Right cardiac atrium (tissue), 5 donors: ENCODE measurements at regions not wholly inside any gene's neighbourhood (a gene's known extent, or its start where the extent isn't known, plus 50 kb on each side); places are given as distances from the start of the nearest gene placed in this dataset.

Source experiments
- ATAC-seq, 2 donors: fragments of 200-7000 bp; cut with Tn5 transposase; one replicate each; pipeline versions ENCODE4 v1.8.0 to v1.9.1; 2020; ENCODE audit warnings: moderate library complexity in 2 of 2, mild to moderate bottlenecking in 1 of 2
- DNase-seq, 3 donors: peaks; one replicate each; pipeline ENCODE4 v3.0.0-alpha.2; 2020
- H3K27ac ChIP-seq: one replicate; pipeline ENCODE4 v1.5.1; 2013; ENCODE audit warnings: mild to moderate bottlenecking, low read length, control low read depth, moderate library complexity
- H3K27me3 ChIP-seq: one replicate; pipeline ENCODE4 v1.6.1; 2013; ENCODE audit not compliant: control insufficient read depth, insufficient read depth
- H3K4me1 ChIP-seq: one replicate; pipeline ENCODE4 v1.6.1; 2013; ENCODE audit warnings: low read length; ENCODE audit not compliant: control insufficient read depth, insufficient read depth
- H3K4me3 ChIP-seq: one replicate; pipeline ENCODE4 v1.5.1; 2013; ENCODE audit warnings: low read length, control low read depth
- H3K9me3 ChIP-seq: one replicate; pipeline ENCODE4 v1.6.1; 2013; ENCODE audit warnings: low read length; ENCODE audit not compliant: control insufficient read depth
- WGBS: extraction: QIAGEN DNeasy Blood & Tissue Kit; methylation state at CpG from one replicate; pipeline ENCODE4 v1.1.7; 2013; 5-methylcytosine and 5-hydroxymethylcytosine counted together
- intact Hi-C, 4 donors: fragments of 100-400 bp; cut with DNase I; formaldehyde crosslinking; loops; one replicate each; pipeline versions ENCODE4 v1.11.0 to v1.14.0; 2022 to 2023
- donor health status: healthy with polysubstance abuse.
- donor health status: DM: no; HTN: yes; CAD: no.
- donor health status: DM: no; HTN: no; CAD: no.
- donor health status: DM: no; HTN: yes; CAD: no; lungs with severe emphysema.
- donor health status: DM: yes; HTN: yes; CAD: no.

DNA sequence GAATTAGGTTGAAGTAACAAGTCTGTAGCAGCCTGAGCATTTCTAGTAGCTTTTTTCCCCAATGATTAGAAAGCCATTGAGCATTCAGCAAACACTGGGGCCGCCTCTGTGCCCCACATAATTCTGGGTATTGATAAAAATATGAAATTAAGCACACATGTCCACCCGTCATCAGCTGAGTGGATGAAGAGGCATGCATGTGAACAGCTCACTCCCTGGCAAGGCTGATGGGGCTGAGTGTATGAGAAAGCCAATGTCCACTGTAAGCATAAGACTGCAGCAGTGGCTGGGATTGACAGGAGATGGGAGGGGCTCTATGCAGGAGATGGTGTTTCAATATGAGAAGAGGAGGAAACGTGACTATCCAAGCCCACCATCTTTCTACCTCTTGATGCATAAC, 124.4 kb upstream of the KLHL29 start:
- intact Hi-C loops, result no loop called here
- Histone ChIP-seq H3K27ac (no peak overlapping the region), H3K4me1 (no peaks in the 10 kb centered on the region), H3K9me3 (no peaks in the 10 kb centered on the region), H3K27me3 (no peaks in the 10 kb centered on the region), H3K4me3 (no peak overlapping the region)
- 48% methylated on average over 3 of the region's 3 CpGs for WGBS
- ATAC-seq (no peak), DNase-seq (no peak)

DNA sequence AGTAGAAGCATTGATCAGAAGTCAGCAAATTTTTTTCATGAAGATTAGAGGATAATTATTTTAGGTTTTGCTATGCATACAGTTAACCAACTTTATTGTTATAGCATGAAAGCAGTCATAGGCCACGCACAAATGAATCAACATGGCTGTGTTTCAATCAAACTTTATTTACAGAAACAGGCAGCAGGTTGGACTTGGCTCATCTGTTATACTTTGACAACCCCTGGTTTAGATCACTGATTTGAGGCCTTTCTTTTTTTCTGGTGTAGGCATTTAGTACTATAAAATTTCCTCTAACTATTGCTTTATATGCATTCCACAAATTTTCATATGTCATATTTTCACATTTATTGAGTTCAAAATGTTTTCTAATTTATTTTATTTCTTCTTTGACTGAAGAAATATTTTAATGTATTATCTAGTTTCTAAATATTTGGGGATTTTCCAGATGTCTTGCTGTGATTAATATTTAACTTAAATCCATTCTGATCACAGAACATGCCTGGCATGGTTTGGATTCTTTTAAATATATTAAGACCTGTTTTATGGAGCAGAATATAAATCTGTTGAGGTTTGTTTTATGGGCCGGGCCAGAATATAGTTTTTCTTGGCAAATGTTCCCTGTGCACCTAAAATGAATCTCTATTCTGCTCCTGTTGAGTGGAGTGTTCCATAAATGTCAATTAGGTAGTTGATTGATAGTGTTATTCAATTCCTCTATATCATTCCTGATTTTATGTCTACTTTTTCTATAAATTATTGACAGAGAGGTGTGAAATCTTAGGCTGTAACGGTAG, 116.3 kb upstream of the KLHL29 start:
- Histone ChIP-seq H3K9me3 (no peaks in the 10 kb centered on the region), H3K27ac (no peak overlapping the region), H3K4me1 (no peaks in the 10 kb centered on the region), H3K4me3 (no peak overlapping the region), H3K27me3 (no peaks in the 10 kb centered on the region)
- DNase-seq (no peak), ATAC-seq (no peak)
- 78% methylated on average over 3 of the region's 3 CpGs for WGBS
- intact Hi-C loops, result no loop called here

GRCh38 chr2:23269747-23270146, 115.2 kb upstream of the KLHL29 start:
- Histone ChIP-seq H3K4me3 (no peak overlapping the region), H3K9me3 (no peaks in the 10 kb centered on the region), H3K4me1 (no peaks in the 10 kb centered on the region), H3K27me3 (no peaks in the 10 kb centered on the region), H3K27ac (no peak overlapping the region)
- intact Hi-C loops, result no loop called here
- no peak for DNase-seq
- no peak for ATAC-seq
- WGBS, result 64% methylated on average over 3 of the region's 3 CpGs

GRCh38 chr2:23270810-23271209, 114.2 kb upstream of the KLHL29 start:
- Histone ChIP-seq H3K4me1 (no peaks in the 10 kb centered on the region), H3K4me3 (no peak overlapping the region), H3K9me3 (no peaks in the 10 kb centered on the region), H3K27ac (no peak overlapping the region), H3K27me3 (no peaks in the 10 kb centered on the region)
- DNase-seq (no peak), ATAC-seq (no peak)
- intact Hi-C loops, result no loop called here
- 92% methylated on average over 1 of the region's 1 CpG for whole genome bisulfite sequencing

GRCh38 chr2:23271230-23271629, 113.7 kb upstream of the KLHL29 start:
- intact Hi-C loops, result no loop called here
- no peaks in the 10 kb centered on the region for H3K9me3 ChIP-seq

GRCh38 chr2:23273786-23274185, 111.2 kb upstream of the KLHL29 start:
- H3K27ac ChIP-seq, result no peak overlapping the region
- H3K9me3 ChIP-seq, result no peaks in the 10 kb centered on the region
- H3K4me3 ChIP-seq, result no peak overlapping the region
- no peaks in the 10 kb centered on the region for H3K27me3 ChIP-seq
- intact Hi-C loops, result no loop called here
- H3K4me1 ChIP-seq, result no peaks in the 10 kb centered on the region
- DNase-seq, result no peak
- no peak for ATAC-seq
- 91% methylated on average over 3 of the region's 3 CpGs for WGBS

More at GRCh38 chr2:23271230-23271629, 113.7 kb upstream of the KLHL29 start:
- WGBS, result 63% methylated on average over 4 of the region's 4 CpGs
- Histone ChIP-seq H3K27me3 (no peaks in the 10 kb centered on the region), H3K4me3 (no peak overlapping the region), H3K27ac (no peak overlapping the region), H3K4me1 (no peaks in the 10 kb centered on the region)
- DNase-seq, result no peak
- ATAC-seq, result no peak

DNA sequence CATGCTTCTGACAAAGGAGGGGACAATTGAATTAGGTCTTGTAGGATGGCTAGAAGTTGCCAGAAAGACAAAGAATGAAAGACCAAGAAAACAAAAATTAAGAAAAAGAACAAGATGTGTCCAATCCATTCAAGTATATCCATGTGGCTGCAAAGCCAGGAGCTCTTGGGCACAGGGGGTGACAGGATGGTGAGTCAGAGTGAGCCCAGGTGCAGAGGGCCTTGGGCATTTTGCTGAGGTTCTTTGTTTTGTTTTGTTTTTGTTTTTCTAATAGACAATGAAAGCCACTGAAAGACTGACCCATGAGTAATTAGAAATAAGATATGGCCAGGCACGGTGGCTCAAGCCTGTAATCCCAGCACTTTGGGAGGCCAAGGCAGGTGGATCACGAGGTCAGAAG, 104.6 kb upstream of the KLHL29 start:
- DNase-seq (no peak), ATAC-seq (no peak)
- Histone ChIP-seq H3K27me3 (no peaks in the 10 kb centered on the region), H3K9me3 (no peaks in the 10 kb centered on the region), H3K4me1 (no peaks in the 10 kb centered on the region), H3K4me3 (no peak overlapping the region), H3K27ac (no peak overlapping the region)
- 83% methylated on average over 2 of the region's 2 CpGs for WGBS
- intact Hi-C loops, result no loop called here

GRCh38 chr2:23283653-23284052, 101.3 kb upstream of the KLHL29 start:
- DNase-seq (no peak), ATAC-seq (no peak)
- Histone ChIP-seq H3K27ac (no peak overlapping the region), H3K9me3 (no peaks in the 10 kb centered on the region), H3K27me3 (no peaks in the 10 kb centered on the region), H3K4me3 (no peak overlapping the region), H3K4me1 (no peaks in the 10 kb centered on the region)
- intact Hi-C loops, result no loop called here
- WGBS, result 78% methylated on average over 3 of the region's 3 CpGs

DNA sequence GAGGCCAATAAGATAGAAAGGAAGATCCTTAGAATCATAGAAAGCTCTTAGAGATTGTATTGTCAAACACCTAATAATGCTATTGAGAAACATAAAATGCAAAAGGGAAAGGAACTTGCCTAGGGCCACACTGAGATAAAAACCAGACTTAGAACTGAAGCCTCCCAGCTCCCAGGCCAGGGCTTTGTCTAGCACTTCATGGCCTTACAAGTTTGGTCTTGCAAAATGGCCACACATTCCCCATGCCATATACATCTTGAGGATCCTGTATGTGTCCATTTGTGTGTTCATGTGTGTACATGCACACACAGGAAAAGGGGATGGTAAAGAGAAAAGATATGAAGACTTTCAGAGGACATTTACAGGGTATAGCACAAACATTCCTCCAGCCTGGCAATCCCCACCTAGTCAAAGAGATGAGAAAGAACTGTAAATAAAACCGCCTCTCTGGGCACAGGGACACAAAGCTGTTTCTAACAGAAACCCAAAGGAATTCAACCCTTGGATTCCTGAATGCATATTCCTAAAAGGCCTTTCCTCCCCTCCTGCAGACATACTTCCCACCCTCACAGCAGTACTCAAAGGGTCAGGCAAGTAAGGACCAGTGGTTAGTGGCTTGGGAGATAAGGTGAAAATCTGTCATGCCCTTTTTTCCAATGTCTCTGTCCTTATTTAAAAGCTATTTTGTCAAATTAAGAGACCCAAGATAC, 99.7 kb upstream of the KLHL29 start:
- no peak for ATAC-seq
- Histone ChIP-seq H3K4me3 (no peak overlapping the region), H3K9me3 (no peaks in the 10 kb centered on the region), H3K4me1 (no peaks in the 10 kb centered on the region), H3K27ac (no peak overlapping the region), H3K27me3 (no peaks in the 10 kb centered on the region)
- intact Hi-C loops, result no loop called here
- DNase-seq, result no peak
- 85% methylated on average over 1 of the region's 1 CpG for WGBS

DNA sequence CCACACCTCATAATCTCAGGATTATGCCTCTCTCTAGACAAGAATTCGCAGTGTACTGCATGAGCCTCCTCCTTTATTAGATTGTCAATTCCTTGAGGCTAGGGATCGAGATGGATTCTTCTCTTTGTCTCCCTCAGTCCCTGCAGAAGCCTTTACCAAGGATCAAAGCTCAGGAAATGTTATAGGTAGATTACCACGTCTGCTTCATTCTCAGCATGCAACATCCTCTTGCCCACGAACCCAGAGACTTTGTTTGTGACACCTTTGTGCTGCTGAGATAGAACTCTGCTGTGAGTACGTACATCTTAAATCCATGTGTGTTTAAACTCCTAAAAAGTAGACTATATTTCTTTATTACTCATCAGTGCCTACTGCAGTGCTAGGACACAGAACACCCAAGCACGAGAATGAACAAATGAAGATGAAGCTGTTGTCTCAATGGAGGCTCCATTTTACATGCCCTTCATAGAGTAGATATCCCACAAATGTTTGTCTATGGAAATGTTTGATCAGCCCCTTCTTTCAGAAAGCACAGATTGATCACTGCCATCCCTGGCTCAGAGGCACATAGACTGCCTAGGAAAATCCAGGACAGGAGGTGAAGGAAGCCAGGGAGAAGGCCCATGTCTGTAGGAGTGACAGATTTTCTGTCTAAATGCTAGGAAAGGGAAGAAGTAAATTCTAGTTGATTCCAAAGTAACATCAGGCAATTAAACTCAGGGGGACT, 98.8 kb upstream of the KLHL29 start:
- 74% methylated on average over 6 of the region's 6 CpGs for WGBS
- H3K4me3 ChIP-seq, result no peak overlapping the region
- DNase-seq, result no peak
- intact Hi-C loops, result no loop called here
- no peak for ATAC-seq
- H3K27ac ChIP-seq, result no peak overlapping the region
- H3K27me3 ChIP-seq, result no peaks in the 10 kb centered on the region
- no peaks in the 10 kb centered on the region for H3K9me3 ChIP-seq
- no peaks in the 10 kb centered on the region for H3K4me1 ChIP-seq
